MM.1S (cell line): ENCODE measurements at regions not wholly inside any gene's neighbourhood (a gene's known extent, or its start where the extent isn't known, plus 50 kb on each side); places are given as distances from the start of the nearest gene placed in this dataset.
A peak's percentile ranks its signal among the peaks of the same experiment; 100 is the strongest.

Source experiments
- DNase-seq: peaks from one replicate; pipeline ENCODE4 v3.0.0-alpha.2; 2015
- H2AFZ ChIP-seq: fragments of 300-600 bp; sonication (generic); 2 replicates; pipeline ENCODE4 v1.6.0; 2016; ENCODE audit warnings: antibody characterized with exemption, low read length
- H3F3A ChIP-seq: fragments of 300-600 bp; sonication (generic); 2 replicates; pipeline ENCODE4 v1.6.1; 2016; ENCODE audit warnings: mild to moderate bottlenecking, antibody characterized with exemption, low read length, moderate library complexity, mixed read lengths; ENCODE audit not compliant: insufficient read depth
- H3K27ac ChIP-seq: fragments of 300-600 bp; sonication (generic); 2 replicates; pipeline ENCODE4 v1.5.1; 2016; ENCODE audit warnings: mild to moderate bottlenecking, low read length
- H3K27me3 ChIP-seq: fragments of 300-600 bp; sonication (generic); replicated peaks from 2 replicates; pipeline ENCODE4 v1.6.0; 2016; ENCODE audit warnings: low read length; ENCODE audit not compliant: insufficient read depth
- H3K36me3 ChIP-seq: fragments of 300-600 bp; sonication (generic); replicated peaks from 2 replicates; pipeline ENCODE4 v1.6.1; 2016; ENCODE audit warnings: mild to moderate bottlenecking, low read length, mixed read lengths; ENCODE audit not compliant: insufficient read depth
- H3K4me1 ChIP-seq: fragments of 300-600 bp; sonication (generic); 2 replicates; pipeline ENCODE4 v1.6.1; 2016; ENCODE audit warnings: low read length, mixed read lengths
- H3K4me2 ChIP-seq: fragments of 300-600 bp; sonication (generic); 2 replicates; pipeline ENCODE4 v1.6.0; 2016; ENCODE audit warnings: low read depth, low read length
- H3K4me3 ChIP-seq: fragments of 300-600 bp; sonication (generic); 2 replicates; pipeline ENCODE4 v1.5.1; 2016; ENCODE audit warnings: low read length, mixed read lengths
- H3K79me2 ChIP-seq: fragments of 300-600 bp; sonication (generic); 2 replicates; pipeline ENCODE4 v1.6.1; 2016; ENCODE audit warnings: mixed run types, low read length, mixed read lengths
- H3K9ac ChIP-seq: fragments of 300-600 bp; sonication (generic); 2 replicates; pipeline ENCODE4 v1.6.1; 2016; ENCODE audit warnings: low read length, mixed read lengths
- H3K9me2 ChIP-seq: fragments of 300-600 bp; sonication (generic); replicated peaks from 2 replicates; pipeline ENCODE4 v1.6.1; 2016; ENCODE audit warnings: mild to moderate bottlenecking, low read length, mixed read lengths; ENCODE audit not compliant: insufficient read depth
- H3K9me3 ChIP-seq: fragments of 300-600 bp; sonication (generic); replicated peaks from 2 replicates; pipeline ENCODE4 v1.6.1; 2016; ENCODE audit warnings: mild to moderate bottlenecking, low read length, mixed read lengths; ENCODE audit not compliant: insufficient read depth
- H4K20me1 ChIP-seq: fragments of 300-600 bp; sonication (generic); 2 replicates; pipeline ENCODE4 v1.6.1; 2016; ENCODE audit warnings: mild to moderate bottlenecking, low read length, moderate library complexity, mixed read lengths; ENCODE audit not compliant: insufficient read depth
- EZH2 ChIP-seq: fragments of 300-600 bp; sonication (generic); optimal IDR thresholded peaks from 2 replicates; pipeline ENCODE3; 2017; ENCODE audit warnings: low read depth, mild to moderate bottlenecking, antibody characterized with exemption, low read length, mixed read lengths
- EZH2phosphoT487 ChIP-seq: fragments of 300-600 bp; sonication (generic); IDR thresholded peaks from 2 replicates; pipeline ENCODE4 v1.6.1; 2018; ENCODE audit warnings: antibody characterized with exemption, low read length
- TF ChIP-seq, protein P1 (sequence below): fragments of 300-600 bp; sonication (generic); IDR thresholded peaks from 2 replicates; pipeline ENCODE4 v1.5.1; 2016; ENCODE audit warnings: antibody characterized with exemption, low read length, mixed read lengths

DNA sequence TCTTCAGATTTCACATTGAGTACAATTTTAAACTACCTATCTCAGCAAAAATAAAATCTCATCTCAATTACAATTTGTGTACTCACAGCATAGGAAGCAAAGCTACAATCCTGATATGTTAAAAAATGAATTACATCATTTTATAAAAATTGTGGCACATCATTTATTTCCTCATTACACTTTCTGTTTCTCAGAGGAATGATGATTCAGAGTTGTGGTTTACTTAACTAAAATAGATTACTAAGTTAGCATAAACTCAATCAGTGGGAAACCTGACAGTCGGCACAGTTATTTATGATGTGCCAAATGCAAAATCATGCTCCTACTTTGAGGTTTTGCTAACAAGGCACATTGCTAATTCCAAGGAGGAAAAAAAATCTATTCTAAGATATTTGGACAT is 325.0 kb downstream of the FBXO8 start:
- no peaks in the 10 kb centered on the region for H3K79me2 ChIP-seq
- no peaks in the 10 kb centered on the region for H3K9me3 ChIP-seq
- no peak overlapping the region for H3K4me2 ChIP-seq
- H3F3A ChIP-seq, result 0 out of 2 replicates have a peak, but pooled peaks cover 3% of the 10 kb centered on the region
- H3K27me3 ChIP-seq, result no peaks in the 10 kb centered on the region
- no peak overlapping the region for H3K9ac ChIP-seq
- 0 out of 2 replicates have a peak, but pooled peaks cover 8% of the 10 kb centered on the region for H3K4me1 ChIP-seq
- H3K27ac ChIP-seq, result no peak overlapping the region
- no peaks in the 10 kb centered on the region for H4K20me1 ChIP-seq
- TF ChIP-seq EZH2phosphoT487 (no peak), EZH2 (no peak)
- TF ChIP-seq, protein P1, sequence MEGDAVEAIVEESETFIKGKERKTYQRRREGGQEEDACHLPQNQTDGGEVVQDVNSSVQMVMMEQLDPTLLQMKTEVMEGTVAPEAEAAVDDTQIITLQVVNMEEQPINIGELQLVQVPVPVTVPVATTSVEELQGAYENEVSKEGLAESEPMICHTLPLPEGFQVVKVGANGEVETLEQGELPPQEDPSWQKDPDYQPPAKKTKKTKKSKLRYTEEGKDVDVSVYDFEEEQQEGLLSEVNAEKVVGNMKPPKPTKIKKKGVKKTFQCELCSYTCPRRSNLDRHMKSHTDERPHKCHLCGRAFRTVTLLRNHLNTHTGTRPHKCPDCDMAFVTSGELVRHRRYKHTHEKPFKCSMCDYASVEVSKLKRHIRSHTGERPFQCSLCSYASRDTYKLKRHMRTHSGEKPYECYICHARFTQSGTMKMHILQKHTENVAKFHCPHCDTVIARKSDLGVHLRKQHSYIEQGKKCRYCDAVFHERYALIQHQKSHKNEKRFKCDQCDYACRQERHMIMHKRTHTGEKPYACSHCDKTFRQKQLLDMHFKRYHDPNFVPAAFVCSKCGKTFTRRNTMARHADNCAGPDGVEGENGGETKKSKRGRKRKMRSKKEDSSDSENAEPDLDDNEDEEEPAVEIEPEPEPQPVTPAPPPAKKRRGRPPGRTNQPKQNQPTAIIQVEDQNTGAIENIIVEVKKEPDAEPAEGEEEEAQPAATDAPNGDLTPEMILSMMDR, result no peak
- H3K36me3 ChIP-seq, result no peaks in the 10 kb centered on the region
- H3K9me2 ChIP-seq, result no peaks in the 10 kb centered on the region
- H3K4me3 ChIP-seq, result no peak overlapping the region
- no peak overlapping the region for H2AFZ ChIP-seq
- DNase-seq, result peak; percentile 59

DNA sequence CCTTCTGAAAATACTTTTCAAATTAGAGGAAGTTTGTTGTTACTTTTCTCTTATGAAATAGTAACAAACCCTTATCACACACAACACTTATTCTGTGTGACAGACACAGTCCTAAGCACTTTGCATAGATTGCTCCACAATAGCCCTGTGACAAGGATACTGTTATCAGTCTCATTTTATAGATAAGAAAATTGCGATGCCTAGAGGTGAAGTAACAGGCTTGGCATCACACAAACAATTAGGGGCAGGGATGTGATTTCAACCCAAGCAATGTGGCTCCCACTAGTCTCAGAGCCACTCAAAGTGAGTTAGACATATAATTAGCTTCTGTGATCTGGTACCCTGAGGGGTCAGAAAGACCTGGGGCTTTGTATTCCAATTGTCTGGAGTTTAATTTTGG is 339.9 kb downstream of the FBXO8 start:
- Histone ChIP-seq H3K27me3 (no peaks in the 10 kb centered on the region), H3K36me3 (no peaks in the 10 kb centered on the region), H3K4me2 (no peak overlapping the region), H2AFZ (no peak overlapping the region), H3K4me3 (no peak overlapping the region), H3K79me2 (no peaks in the 10 kb centered on the region), H3K9me3 (no peaks in the 10 kb centered on the region), H4K20me1 (no peaks in the 10 kb centered on the region), H3F3A (no peaks in the 10 kb centered on the region), H3K9me2 (no peaks in the 10 kb centered on the region), H3K4me1 (no peaks in the 10 kb centered on the region), H3K9ac (no peak overlapping the region), H3K27ac (no peak overlapping the region)
- DNase-seq, result no peak
- TF ChIP-seq EZH2phosphoT487, result no peak
- TF ChIP-seq, protein P1, result no peak
- no peak for TF ChIP-seq EZH2

DNA sequence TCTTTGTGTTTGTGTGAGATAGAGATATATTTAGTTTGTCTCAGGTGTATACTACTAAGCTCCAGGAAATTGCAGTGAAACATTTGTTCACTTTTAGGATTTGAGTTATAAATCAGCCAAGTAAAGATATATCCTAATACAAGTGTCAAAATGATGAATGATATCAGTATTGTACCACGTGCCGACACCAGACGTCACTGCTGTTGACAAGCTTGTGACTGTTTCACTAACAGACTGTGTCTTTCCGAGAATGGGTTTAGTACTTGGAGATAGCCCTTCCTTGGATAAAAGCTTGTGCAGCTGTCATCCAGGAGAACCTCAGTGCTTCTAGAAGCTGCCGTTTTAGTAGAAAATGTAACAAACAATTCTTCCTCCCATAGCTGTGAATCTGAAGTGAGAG is 343.3 kb downstream of the FBXO8 start:
- no peaks in the 10 kb centered on the region for H3K4me1 ChIP-seq

More for the DNA sequence above, 343.3 kb downstream of the FBXO8 start:
- no peak overlapping the region for H3K9ac ChIP-seq
- H3K79me2 ChIP-seq, result no peaks in the 10 kb centered on the region
- no peak overlapping the region for H2AFZ ChIP-seq
- no peak for DNase-seq
- no peak overlapping the region for H3K4me3 ChIP-seq
- no peak overlapping the region for H3K27ac ChIP-seq
- H3K36me3 ChIP-seq, result no peaks in the 10 kb centered on the region
- no peaks in the 10 kb centered on the region for H3K27me3 ChIP-seq
- no peaks in the 10 kb centered on the region for H3F3A ChIP-seq
- TF ChIP-seq EZH2phosphoT487 (no peak), EZH2 (no peak)
- TF ChIP-seq, protein P1, result no peak
- no peaks in the 10 kb centered on the region for H3K9me3 ChIP-seq
- no peak overlapping the region for H3K4me2 ChIP-seq
- no peaks in the 10 kb centered on the region for H3K9me2 ChIP-seq
- no peaks in the 10 kb centered on the region for H4K20me1 ChIP-seq
